ENCODE measurements at regions not wholly inside any gene's neighbourhood (a gene's known extent, or its start where the extent isn't known, plus 50 kb on each side); places are given as distances from the start of the nearest gene placed in this dataset.

GRCh38 chr3:164903820-164904451, 174.4 kb downstream of the SI start:
- TF ChIP-seq, protein P1, sequence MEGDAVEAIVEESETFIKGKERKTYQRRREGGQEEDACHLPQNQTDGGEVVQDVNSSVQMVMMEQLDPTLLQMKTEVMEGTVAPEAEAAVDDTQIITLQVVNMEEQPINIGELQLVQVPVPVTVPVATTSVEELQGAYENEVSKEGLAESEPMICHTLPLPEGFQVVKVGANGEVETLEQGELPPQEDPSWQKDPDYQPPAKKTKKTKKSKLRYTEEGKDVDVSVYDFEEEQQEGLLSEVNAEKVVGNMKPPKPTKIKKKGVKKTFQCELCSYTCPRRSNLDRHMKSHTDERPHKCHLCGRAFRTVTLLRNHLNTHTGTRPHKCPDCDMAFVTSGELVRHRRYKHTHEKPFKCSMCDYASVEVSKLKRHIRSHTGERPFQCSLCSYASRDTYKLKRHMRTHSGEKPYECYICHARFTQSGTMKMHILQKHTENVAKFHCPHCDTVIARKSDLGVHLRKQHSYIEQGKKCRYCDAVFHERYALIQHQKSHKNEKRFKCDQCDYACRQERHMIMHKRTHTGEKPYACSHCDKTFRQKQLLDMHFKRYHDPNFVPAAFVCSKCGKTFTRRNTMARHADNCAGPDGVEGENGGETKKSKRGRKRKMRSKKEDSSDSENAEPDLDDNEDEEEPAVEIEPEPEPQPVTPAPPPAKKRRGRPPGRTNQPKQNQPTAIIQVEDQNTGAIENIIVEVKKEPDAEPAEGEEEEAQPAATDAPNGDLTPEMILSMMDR (IDR thresholded peaks at IDR 0.05), result no peak
- TF ChIP-seq EZH2 (IDR thresholded peaks at IDR 0.05; ENCODE audit: borderline replicate concordance, insufficient read depth, low read depth, low read length, poor library complexity, severe bottlenecking), result no peak

Data from B cell (primary cell).